ENCODE measurements at regions not wholly inside any gene's neighbourhood (a gene's known extent, or its start where the extent isn't known, plus 50 kb on each side); places are given as distances from the start of the nearest gene placed in this dataset.

- 84% methylated on average over 4 of the region's 4 CpGs for WGBS (ENCODE audit: insufficient coverage)
- POLR2A ChIA-PET, result no interaction called here
- H3K4me1 Mint-ChIP-seq, result no peaks in the 10 kb centered on the region
Observed at GRCh38 chr17:72321896-72322295, 201.1 kb downstream of the SOX9 start.

DNA sequence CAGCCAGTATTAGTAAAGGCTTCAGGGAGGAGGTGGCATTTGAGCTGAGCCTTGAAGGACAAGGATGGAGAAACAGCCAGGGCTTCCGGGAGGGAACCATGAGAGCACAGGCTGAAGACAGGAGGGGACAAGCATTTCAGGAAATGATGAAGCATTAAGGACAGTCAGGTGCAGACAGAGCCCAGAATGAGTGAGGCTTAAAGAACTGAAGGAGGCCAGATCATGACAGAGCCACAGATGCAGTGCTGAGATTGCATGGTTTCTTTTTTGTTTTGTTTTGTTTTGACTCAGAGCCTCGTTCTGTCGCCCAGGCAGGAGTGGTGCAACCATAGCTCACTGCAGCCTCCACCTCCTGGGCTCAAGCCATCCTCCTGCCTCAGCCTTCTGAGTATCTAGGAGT lies 211.5 kb downstream of the SOX9 start:
- ChIA-PET POLR2A (no interaction called here), CTCF (no interaction called here)
- peaks cover 10 to 11% of the 10 kb centered on the region in 2 donors for H3K27me3 Mint-ChIP-seq
- Histone ChIP-seq H3K27me3 (replicated peaks in 1 of 2; ENCODE audit: control insufficient read depth in 2 of 2, extremely low read depth in 1 of 2, insufficient read depth in 2 of 2, low read length in 1 of 2) (peaks cover 0 to 3% of the 10 kb centered on the region in 2 experiments), H3K9me3 (no peaks in the 10 kb centered on the region), H3K36me3 (ENCODE audit: control insufficient read depth in 2 of 2, extremely low read depth in 1 of 2, insufficient read depth in 1 of 2, low read length in 1 of 2) (no peaks in the 10 kb centered on the region), H3K27ac (ENCODE audit: low read length) (no peak overlapping the region), H3K4me3 (ENCODE audit: control insufficient read depth in 1 of 2, extremely low read depth in 1 of 2, low read length in 1 of 2) (no peak overlapping the region), H3K4me1 (ENCODE audit: control insufficient read depth in 1 of 2, extremely low read depth in 1 of 2, insufficient read depth in 2 of 2, low read length in 2 of 2) (no peaks in the 10 kb centered on the region)
- H3K4me3 Mint-ChIP-seq, result no peak overlapping the region
- ATAC-seq (replicated peaks in 1 of 4), result no peak
- no peaks in the 10 kb centered on the region for H3K36me3 Mint-ChIP-seq
- no peak overlapping the region for H3K27ac Mint-ChIP-seq
- WGBS (ENCODE audit: insufficient coverage), result 83% methylated on average over 1 of the region's 3 CpGs
- no peaks in the 10 kb centered on the region for H3K4me1 Mint-ChIP-seq
- peaks cover 0 to 7% (median 0%) of the 10 kb centered on the region in 3 donors for H3K9me3 Mint-ChIP-seq
- DNase-seq, result no peak

More at GRCh38 chr17:72321896-72322295, 201.1 kb downstream of the SOX9 start:
- H3K36me3 Mint-ChIP-seq, result no peaks in the 10 kb centered on the region
- H3K27me3 Mint-ChIP-seq, result peaks cover 5 to 8% of the 10 kb centered on the region in 2 donors
- H3K4me1 ChIP-seq (ENCODE audit: control insufficient read depth in 1 of 2, extremely low read depth in 1 of 2, insufficient read depth in 2 of 2, low read length in 2 of 2), result no peaks in the 10 kb centered on the region
- H3K27me3 ChIP-seq (replicated peaks in 1 of 2; ENCODE audit: control insufficient read depth in 2 of 2, extremely low read depth in 1 of 2, insufficient read depth in 2 of 2, low read length in 1 of 2), result no peaks in the 10 kb centered on the region
- H3K36me3 ChIP-seq (ENCODE audit: control insufficient read depth in 2 of 2, extremely low read depth in 1 of 2, insufficient read depth in 1 of 2, low read length in 1 of 2), result no peaks in the 10 kb centered on the region
- no peak overlapping the region for H3K27ac Mint-ChIP-seq
- no peaks in the 10 kb centered on the region for H3K9me3 ChIP-seq
- CTCF ChIA-PET, result no interaction called here
- H3K9me3 Mint-ChIP-seq, result peaks cover 4 to 12% (median 12%) of the 10 kb centered on the region in 3 donors
- ATAC-seq (replicated peaks in 1 of 4) (no peak), DNase-seq (no peak)
- no peak overlapping the region for H3K27ac ChIP-seq (ENCODE audit: low read length)
- H3K4me3 ChIP-seq (ENCODE audit: control insufficient read depth in 1 of 2, extremely low read depth in 1 of 2, low read length in 1 of 2), result no peak overlapping the region
- no peak overlapping the region for H3K4me3 Mint-ChIP-seq

DNA sequence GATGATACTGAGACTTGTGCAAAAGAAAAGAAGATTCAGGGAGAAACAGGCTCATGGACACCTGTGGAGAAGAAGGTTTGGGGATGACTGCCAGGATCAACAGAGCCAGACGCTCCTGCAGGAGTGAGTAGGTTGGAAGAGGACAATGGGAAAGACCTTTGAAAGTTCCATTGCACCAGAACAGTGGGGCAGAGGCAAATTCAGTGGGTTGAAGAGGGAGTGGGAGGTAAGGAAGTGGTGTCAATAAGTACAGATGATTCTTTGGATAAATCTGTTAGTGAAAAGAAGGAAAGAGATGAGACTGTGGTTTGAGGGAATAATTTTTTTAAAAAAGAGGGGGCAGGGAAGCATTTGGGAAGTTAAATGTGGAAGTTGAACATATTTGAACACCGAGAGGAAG lies 212.8 kb downstream of the SOX9 start:
- Mint-ChIP-seq H3K4me3 (no peak overlapping the region), H3K36me3 (no peaks in the 10 kb centered on the region), H3K9me3 (peaks cover 0 to 12% (median 0%) of the 10 kb centered on the region in 3 donors), H3K27ac (no peak overlapping the region), H3K4me1 (no peaks in the 10 kb centered on the region), H3K27me3 (peaks cover 16 to 18% of the 10 kb centered on the region in 2 donors)
- Histone ChIP-seq H3K9me3 (no peaks in the 10 kb centered on the region), H3K27me3 (replicated peaks in 1 of 2; ENCODE audit: control insufficient read depth in 2 of 2, extremely low read depth in 1 of 2, insufficient read depth in 2 of 2, low read length in 1 of 2) (peaks cover 0 to 9% of the 10 kb centered on the region in 2 experiments), H3K4me1 (ENCODE audit: control insufficient read depth in 1 of 2, extremely low read depth in 1 of 2, insufficient read depth in 2 of 2, low read length in 2 of 2) (no peaks in the 10 kb centered on the region), H3K4me3 (ENCODE audit: control insufficient read depth in 1 of 2, extremely low read depth in 1 of 2, low read length in 1 of 2) (no peak overlapping the region), H3K36me3 (ENCODE audit: control insufficient read depth in 2 of 2, extremely low read depth in 1 of 2, insufficient read depth in 1 of 2, low read length in 1 of 2) (no peaks in the 10 kb centered on the region), H3K27ac (ENCODE audit: low read length) (no peak overlapping the region)
- no peak for DNase-seq
- WGBS (ENCODE audit: insufficient coverage), result 51% methylated on average over 2 of the region's 2 CpGs
- POLR2A ChIA-PET, result no interaction called here
- no peak for ATAC-seq (replicated peaks in 1 of 4)
- CTCF ChIA-PET, result no interaction called here

GRCh38 chr17:72334205-72334604 lies 213.4 kb downstream of the SOX9 start:
- ATAC-seq (replicated peaks in 1 of 4), result no peak
- CTCF ChIA-PET, result no interaction called here
- Histone ChIP-seq H3K4me3 (ENCODE audit: control insufficient read depth in 1 of 2, extremely low read depth in 1 of 2, low read length in 1 of 2) (no peak overlapping the region), H3K9me3 (no peaks in the 10 kb centered on the region), H3K36me3 (ENCODE audit: control insufficient read depth in 2 of 2, extremely low read depth in 1 of 2, insufficient read depth in 1 of 2, low read length in 1 of 2) (no peaks in the 10 kb centered on the region), H3K27ac (ENCODE audit: low read length) (no peak overlapping the region), H3K4me1 (ENCODE audit: control insufficient read depth in 1 of 2, extremely low read depth in 1 of 2, insufficient read depth in 2 of 2, low read length in 2 of 2) (no peaks in the 10 kb centered on the region), H3K27me3 (replicated peaks in 1 of 2; ENCODE audit: control insufficient read depth in 2 of 2, extremely low read depth in 1 of 2, insufficient read depth in 2 of 2, low read length in 1 of 2) (peaks cover 0 to 14% of the 10 kb centered on the region in 2 experiments)
- Mint-ChIP-seq H3K27me3 (peaks cover 16 to 22% of the 10 kb centered on the region in 2 donors), H3K27ac (no peak overlapping the region), H3K4me3 (no peak overlapping the region), H3K4me1 (no peaks in the 10 kb centered on the region), H3K36me3 (no peaks in the 10 kb centered on the region), H3K9me3 (peaks cover 0 to 12% (median 0%) of the 10 kb centered on the region in 3 donors)
- POLR2A ChIA-PET, result no interaction called here
- WGBS (ENCODE audit: insufficient coverage), result no CpG with 5 or more reads among the region's 3 CpGs
- DNase-seq, result no peak

GRCh38 chr17:72336026-72336803 lies 215.4 kb downstream of the SOX9 start:
- H3K9me3 Mint-ChIP-seq, result peaks cover 0 to 16% (median 0%) of the 10 kb centered on the region in 3 donors

GRCh38 chr17:72336804-72337070 lies 215.9 kb downstream of the SOX9 start:
- no peak overlapping the region for H3K27ac Mint-ChIP-seq
- peaks cover 16 to 27% of the 10 kb centered on the region in 2 donors for H3K27me3 Mint-ChIP-seq
- peaks cover 0 to 16% (median 0%) of the 10 kb centered on the region in 3 donors for H3K9me3 Mint-ChIP-seq
- ATAC-seq (replicated peaks in 1 of 4), result no peak
- H3K4me3 Mint-ChIP-seq, result no peak overlapping the region
- DNase-seq, result no peak
- no peaks in the 10 kb centered on the region for H3K36me3 Mint-ChIP-seq
- no peaks in the 10 kb centered on the region for H3K36me3 ChIP-seq (ENCODE audit: control insufficient read depth in 2 of 2, extremely low read depth in 1 of 2, insufficient read depth in 1 of 2, low read length in 1 of 2)
- no peaks in the 10 kb centered on the region for H3K4me1 ChIP-seq (ENCODE audit: control insufficient read depth in 1 of 2, extremely low read depth in 1 of 2, insufficient read depth in 2 of 2, low read length in 2 of 2)
- no peaks in the 10 kb centered on the region for H3K4me1 Mint-ChIP-seq
- POLR2A ChIA-PET, result no interaction called here
- H3K9me3 ChIP-seq, result no peaks in the 10 kb centered on the region
- peaks cover 0 to 15% of the 10 kb centered on the region in 2 experiments for H3K27me3 ChIP-seq (replicated peaks in 1 of 2; ENCODE audit: control insufficient read depth in 2 of 2, extremely low read depth in 1 of 2, insufficient read depth in 2 of 2, low read length in 1 of 2)
- WGBS (ENCODE audit: insufficient coverage), result no CpG with 5 or more reads among the region's 1 CpG
- CTCF ChIA-PET, result no interaction called here
- no peak overlapping the region for H3K4me3 ChIP-seq (ENCODE audit: control insufficient read depth in 1 of 2, extremely low read depth in 1 of 2, low read length in 1 of 2)
- H3K27ac ChIP-seq (ENCODE audit: low read length), result no peak overlapping the region

More at GRCh38 chr17:72336026-72336803, 215.4 kb downstream of the SOX9 start:
- Mint-ChIP-seq H3K27me3 (peaks cover 16 to 27% of the 10 kb centered on the region in 2 donors), H3K27ac (no peak overlapping the region), H3K4me1 (no peaks in the 10 kb centered on the region), H3K36me3 (no peaks in the 10 kb centered on the region), H3K4me3 (no peak overlapping the region)
- no peaks in the 10 kb centered on the region for H3K36me3 ChIP-seq (ENCODE audit: control insufficient read depth in 2 of 2, extremely low read depth in 1 of 2, insufficient read depth in 1 of 2, low read length in 1 of 2)
- WGBS (ENCODE audit: insufficient coverage), result 58% methylated on average over 3 of the region's 11 CpGs
- no peaks in the 10 kb centered on the region for H3K9me3 ChIP-seq
- CTCF ChIA-PET, result no interaction called here
- no peak overlapping the region for H3K27ac ChIP-seq (ENCODE audit: low read length)
- DNase-seq (no peak), ATAC-seq (replicated peaks in 1 of 4) (no peak)
- POLR2A ChIA-PET, result no interaction called here
- peaks cover 0 to 15% of the 10 kb centered on the region in 2 experiments for H3K27me3 ChIP-seq (replicated peaks in 1 of 2; ENCODE audit: control insufficient read depth in 2 of 2, extremely low read depth in 1 of 2, insufficient read depth in 2 of 2, low read length in 1 of 2)
- no peak overlapping the region for H3K4me3 ChIP-seq (ENCODE audit: control insufficient read depth in 1 of 2, extremely low read depth in 1 of 2, low read length in 1 of 2)
- H3K4me1 ChIP-seq (ENCODE audit: control insufficient read depth in 1 of 2, extremely low read depth in 1 of 2, insufficient read depth in 2 of 2, low read length in 2 of 2), result no peaks in the 10 kb centered on the region
